NK-92 treated with Interleukin-12 subunit alpha and Interleukin-12 subunit beta, amount 100 ng/mL, for 24 hours (cell line): ENCODE measurements at regions not wholly inside any gene's neighbourhood (a gene's known extent, or its start where the extent isn't known, plus 50 kb on each side); places are given as distances from the start of the nearest gene placed in this dataset.

Experiments used
- DNase-seq: peaks from one replicate; lab custom pipeline; 2025; lab: John Stamatoyannopoulos, UW

DNA sequence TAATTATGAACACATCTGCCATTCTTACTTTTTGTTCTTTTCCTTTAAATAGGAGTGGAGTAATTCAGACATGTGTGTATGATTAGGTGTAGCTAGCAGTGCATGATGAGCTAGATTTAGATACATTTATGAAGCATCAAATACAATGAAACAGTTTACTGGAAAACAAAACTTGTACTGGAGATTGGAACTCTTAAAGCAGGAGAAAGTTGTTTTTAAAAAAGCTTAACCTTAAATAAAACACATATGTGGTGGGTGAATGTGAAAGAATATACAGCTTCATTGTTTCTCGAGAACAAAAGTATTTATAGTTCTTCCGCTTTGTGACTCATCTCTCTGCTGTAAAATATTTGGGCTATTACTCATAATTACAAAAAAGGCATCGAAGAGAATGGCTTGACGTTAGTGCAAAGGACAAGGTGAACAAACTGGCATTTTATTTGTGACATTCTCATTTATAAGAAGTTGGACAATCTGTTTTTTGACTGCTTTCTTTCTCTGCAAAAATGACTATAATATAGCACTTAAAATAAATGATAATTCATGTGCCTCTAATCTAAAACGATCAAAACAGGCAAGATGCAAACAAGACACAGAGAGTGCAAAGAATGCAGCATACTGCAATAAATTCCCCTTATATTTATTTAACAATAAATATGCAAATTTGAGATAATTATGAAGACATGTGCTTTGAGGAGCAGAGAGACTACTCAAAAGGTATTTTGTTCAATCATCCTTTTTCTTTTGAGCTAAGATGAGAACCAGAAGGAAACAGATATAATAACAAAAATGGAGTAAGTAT lies 478.8 kb downstream of the CETN3 start:
- no peak for DNase-seq

DNA sequence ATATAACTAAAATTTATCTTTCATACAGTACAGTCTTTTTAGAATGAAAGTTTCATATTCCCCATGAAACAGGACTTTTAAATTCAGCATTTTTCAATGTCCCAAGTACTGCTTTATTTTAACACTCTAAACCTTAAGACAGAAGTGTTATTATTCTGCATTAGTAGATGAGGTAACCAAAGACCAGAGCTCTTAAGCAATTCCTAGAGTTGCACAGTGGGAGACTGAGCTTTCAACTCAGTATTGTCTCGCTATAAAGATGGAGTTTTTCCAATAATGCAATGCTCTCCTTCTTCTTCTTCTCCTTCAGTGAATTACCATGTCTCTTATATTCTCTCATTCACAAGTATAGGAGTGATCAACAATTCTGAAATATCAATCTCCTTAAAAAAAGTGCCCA lies 479.7 kb downstream of the CETN3 start:
- DNase-seq: no peak

DNA sequence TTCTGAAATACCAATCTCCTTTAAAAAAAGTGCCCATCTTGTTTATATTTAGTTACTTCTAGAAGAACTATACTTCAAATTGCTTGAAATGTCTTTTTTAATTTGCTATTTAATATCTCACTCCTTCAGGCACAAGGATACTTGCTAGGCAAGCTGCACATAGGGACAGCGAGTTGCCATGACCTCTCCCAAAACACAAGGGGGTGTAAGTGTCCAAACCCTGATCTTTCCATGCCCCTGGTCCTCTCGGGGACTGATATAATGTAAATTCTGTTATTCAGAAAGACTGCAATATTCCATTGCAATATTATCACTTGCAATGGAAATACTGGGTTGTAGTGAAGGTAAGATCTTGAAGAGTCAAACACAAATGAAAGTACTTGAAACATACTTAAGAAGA lies 480.4 kb downstream of the CETN3 start:
- no peak for DNase-seq

DNA sequence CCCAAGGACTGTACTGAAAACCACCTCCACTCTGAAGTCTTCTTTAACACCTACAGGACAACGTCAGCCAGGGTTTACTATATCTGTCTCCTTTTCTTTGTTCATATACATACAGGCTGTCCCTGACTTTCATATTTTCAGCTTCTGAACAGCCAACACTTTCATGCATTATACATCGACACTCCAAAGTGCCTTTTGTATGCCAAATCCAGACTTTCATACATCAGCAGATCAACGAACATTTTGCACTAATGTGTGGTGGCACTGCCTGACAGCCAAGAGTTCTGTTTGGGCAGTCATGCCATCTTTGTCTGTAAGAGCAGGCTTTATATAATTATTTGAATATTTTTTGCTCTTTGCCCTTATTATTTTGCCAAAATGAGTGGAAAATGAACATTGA lies 487.4 kb downstream of the CETN3 start:
- no peak for DNase-seq

DNA sequence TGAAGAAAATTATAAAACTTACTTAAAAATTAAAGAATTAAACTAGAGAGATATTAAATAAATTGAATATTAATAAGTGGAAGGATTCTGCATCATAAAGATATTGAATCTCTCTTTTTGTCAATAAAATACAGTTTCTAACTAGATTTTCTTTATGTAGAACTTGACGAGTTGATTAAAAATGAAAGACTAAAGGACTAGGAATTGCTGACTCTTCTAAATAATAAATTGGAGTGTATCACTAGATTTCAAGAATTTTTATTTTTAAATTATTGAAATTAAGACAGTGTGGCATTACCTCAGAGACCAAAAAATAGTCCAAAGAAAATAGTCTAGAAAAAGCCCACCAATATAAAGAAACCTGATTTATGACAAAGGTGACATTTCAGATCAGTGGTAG lies 492.4 kb downstream of the CETN3 start:
- no peak for DNase-seq

DNA sequence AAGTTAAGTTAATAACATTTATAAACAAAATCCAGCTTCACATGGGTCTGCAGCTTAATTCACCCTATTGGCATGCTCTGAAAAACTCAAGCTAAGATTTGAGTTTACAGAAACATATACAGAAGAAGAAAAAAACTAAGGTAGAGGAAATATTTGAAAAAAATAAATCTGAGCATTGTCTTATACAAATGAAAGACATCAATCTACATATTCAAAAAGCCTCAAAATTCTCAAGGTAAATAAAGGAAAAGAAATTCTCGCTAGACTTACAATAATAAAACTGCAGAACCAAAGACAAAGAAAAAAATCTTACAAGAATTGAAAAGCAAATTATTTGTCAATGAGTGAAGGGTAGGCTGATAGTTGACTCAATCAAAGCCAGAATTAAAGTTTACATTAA lies 493.4 kb downstream of the CETN3 start:
- no peak for DNase-seq

DNA sequence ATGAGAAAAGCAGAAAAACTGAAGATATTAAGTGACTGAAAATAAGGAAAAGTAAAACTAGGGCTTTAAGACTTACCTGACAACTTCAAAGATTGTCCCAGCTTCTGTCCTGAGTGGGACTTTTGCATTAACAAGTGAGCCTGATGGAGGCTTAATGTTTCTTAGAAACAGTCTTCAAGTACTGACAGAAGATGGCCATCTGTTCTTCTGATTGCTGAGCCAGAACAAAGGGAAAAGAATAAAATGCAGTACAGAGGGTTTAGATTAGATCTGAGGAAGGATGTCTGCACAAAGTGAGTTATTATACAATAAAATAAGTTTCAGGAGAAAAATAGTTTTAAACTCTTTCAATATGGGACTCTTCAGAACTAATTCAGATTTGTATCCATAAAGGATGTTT lies 500.7 kb downstream of the CETN3 start:
- DNase-seq: no peak

DNA sequence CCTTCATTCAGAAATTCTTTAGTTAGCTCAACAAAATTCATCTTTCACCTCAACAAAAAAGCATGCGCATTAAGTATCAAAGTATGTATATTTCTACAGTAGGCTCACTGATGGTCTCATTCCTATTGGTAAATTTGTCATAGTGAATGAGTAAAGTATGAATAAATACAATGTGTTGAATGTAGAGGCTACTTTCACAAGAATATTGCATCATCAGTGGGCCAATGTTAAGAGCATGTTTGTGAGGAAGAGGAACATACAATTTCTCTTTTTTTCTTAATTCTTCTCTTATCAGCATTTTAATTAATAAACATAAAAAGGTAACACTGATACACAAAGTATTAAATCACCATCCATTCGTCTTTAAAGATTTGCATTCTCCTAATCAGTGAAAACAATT lies 505.1 kb downstream of the CETN3 start:
- no peak for DNase-seq

DNA sequence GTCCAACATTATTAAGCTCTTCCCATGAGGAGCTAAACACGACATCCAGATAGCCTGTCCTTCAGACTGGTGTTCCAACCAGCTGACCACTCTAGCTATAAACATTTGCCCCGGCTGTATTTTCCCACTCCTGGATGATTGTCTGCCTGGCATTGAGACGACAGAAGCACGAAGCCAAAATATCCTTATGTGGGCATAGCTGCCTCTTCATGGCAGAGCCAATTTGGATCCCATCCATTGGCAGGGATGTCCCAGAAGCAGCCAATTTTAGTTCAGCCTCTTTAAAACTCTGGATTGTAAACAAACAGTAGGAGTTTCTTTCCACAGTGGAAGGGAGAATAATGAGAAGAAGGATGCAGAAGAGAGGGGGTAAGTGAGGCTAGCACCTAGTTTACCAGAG lies 507.6 kb downstream of the CETN3 start:
- DNase-seq: no peak

DNA sequence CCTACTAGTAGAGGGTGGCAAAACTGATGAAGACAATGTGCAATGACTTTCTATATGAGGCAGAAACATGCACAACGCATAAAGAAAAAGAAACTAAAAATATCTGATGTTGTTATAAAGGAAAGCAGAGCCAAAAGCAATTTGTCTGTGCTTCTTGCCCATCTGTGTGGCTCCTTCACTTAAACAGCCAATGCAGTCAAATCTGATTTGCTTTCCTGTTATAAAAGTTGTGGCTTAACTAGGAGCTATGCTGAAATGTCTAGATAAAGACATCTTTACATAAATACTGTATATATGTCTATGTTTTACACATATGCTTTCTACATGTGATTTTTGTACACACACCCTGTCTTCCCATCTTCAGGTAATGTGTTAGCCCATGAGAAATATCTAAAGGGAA lies 508.2 kb downstream of the CETN3 start:
- DNase-seq: no peak

DNA sequence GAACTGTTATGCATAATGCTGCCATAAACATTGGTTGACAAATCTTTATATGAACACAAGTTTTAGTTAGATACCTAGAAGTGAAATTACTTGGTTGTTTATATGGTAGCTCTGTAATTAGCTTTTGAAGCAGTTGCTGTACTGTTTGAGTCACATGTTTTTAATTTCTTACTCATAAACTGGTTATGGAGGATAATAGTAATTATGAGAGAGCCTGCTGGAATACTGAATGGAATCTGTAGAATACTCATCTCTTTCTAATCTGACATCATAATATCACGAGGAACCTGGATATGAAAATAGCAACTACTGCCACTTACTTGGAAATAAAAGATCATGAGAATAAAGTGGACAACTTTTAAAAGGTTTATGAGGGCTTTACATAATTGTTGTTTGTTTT lies 509.2 kb downstream of the CETN3 start:
- no peak for DNase-seq

DNA sequence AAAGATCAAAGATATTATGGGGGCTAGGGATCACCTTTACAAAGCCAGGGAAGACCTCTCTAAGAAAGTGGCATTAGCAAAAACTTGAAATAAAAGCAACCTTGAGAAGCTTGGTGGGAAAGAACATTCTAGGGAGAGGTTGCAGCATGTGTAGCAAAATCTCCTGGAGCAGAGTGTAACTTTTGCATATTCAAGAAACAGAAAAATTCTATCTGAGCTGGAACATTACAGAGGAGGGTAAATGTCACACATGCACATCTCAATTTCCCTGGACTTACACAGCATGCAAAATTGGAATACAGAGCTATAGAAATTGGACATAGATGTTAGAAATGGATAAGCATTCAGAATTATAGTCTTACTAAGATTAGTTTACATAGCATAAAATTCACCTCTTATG lies 510.0 kb downstream of the CETN3 start:
- no peak for DNase-seq

DNA sequence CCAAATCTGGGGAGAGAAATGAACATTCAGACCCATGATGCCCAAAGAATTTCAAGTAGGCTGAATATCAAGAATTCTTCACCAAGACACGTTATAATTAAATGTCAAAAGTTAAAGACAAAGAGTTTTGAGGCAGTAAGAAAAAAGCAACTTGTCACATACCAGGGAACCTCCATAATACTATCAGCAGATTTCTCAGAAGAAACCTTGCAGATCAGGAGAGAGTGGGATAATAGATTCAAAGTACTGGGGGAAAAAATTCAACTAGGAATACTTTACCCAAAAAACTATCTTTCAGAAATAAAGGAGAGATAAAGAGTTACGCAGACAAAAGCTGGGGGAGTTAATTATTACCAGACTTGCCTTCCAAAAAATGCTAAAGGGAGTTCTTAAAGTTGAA lies 516.0 kb downstream of the CETN3 start:
- no peak for DNase-seq

DNA sequence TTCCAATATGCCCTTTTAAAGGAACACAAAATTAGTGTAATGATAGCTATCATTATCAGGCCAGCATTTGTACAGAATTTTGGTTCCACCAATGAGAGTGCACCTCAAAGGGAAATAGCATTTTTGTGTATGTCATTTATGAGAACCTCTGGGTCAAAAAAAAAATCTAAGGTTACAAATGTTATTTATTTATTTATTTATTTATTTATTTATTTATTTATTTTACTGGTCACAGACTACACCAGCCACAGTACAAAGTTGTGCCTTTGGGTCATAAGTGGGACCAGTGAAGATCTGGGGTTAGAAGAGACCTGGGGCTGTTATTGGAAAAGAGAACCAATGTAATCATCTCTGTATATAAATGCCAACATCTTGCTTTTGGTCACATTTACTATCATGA lies 523.9 kb downstream of the CETN3 start:
- DNase-seq: no peak

DNA sequence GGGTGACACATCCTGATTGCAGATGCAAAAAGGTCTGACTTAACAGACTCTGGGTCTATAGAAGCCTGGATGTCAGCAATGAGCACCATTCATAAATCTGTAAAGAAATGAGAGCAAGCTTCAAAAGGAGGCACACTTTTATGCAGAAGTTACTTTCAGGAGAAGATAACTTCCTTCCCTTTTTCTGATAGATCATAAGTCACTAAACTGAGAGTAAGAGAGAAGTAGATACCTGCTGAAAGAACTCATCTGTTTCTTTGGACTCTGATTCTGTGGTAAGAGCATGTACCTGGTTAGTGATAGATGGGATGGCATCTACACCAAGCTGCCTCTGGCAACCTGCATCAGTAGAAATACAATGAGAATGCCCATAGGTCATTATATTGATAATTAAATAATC lies 525.6 kb downstream of the CETN3 start:
- no peak for DNase-seq

DNA sequence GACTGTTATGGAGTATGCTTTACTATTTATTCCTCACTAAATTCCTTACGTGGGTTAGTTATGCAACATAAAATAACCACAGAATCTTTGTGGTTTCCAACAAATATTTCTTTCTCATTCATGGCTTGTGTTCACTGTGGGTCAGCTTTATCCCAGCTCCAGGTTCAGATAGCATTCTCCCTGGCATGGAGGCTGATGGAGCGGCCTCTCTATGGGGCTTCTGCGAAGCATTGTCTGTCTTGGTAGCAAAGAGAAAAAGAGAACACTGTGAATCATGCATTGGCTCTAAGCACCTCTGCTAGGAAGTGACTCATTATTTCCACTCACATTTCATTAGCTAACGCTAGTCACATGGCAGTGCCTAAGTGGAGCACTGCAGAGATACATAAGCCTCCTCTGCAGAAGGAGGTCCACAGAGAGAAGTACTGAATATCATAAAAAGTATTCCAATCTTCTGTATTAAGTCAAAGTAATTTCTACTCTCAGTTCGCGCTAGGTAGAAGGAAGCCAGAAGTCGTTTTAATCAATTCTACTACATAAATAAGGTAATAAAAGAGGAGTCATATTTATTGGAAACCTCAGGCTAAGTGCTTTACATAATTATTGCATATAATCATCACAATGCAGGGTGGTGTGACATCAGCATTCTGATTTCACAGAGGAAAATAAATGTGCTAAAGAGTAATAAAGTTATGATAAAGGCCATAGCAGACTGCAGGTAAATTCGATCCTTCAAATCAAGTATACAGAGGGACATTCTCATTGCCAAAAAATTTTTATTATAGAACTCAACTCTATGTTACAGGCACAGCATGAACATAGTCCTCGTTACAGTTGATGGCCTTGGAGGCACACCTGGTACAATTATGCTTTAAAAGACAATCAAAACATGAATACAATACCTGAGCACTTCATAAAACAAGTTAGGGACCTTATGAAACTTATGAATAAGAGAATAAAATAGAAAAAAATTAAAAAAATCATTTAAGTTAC lies 531.1 kb downstream of the CETN3 start:
- DNase-seq: no peak

DNA sequence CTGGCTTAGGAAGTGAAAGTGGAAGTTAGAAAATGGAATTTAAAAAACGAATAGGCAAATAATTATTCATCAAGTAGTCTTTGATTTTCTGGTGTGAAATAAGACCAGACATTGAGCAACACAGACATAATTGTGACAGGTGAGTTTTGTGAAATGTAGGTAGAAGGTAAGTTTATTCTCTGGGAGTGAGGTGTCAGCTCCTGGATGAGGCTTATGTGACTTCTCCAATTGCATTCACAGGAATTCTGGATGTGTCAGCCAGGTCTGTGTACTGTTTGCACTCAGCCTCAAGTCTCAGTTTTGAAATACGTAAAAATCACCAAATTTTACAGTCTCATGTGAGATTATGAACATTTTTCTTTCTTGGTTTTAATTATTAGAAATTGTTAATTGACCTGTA lies 537.6 kb downstream of the CETN3 start:
- DNase-seq: no peak

DNA sequence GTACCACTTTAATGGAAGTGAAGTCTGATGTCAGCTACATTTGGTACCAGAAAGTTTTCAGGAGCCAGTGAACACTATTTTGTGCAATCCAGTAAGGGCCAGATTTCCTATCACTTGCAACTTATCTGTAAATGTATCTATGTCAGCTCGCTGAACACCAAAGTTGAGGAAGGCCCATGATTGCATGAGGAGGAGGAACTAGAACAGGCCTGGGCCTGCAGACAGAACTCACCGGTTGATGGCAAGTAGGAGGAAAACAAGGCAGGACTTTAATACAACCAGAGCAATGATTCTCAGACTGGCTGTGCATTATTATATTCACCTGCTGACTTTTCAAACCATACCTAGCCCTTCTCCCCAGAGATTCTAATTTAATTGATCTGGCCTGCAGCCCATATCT lies 540.2 kb downstream of the CETN3 start:
- no peak for DNase-seq

DNA sequence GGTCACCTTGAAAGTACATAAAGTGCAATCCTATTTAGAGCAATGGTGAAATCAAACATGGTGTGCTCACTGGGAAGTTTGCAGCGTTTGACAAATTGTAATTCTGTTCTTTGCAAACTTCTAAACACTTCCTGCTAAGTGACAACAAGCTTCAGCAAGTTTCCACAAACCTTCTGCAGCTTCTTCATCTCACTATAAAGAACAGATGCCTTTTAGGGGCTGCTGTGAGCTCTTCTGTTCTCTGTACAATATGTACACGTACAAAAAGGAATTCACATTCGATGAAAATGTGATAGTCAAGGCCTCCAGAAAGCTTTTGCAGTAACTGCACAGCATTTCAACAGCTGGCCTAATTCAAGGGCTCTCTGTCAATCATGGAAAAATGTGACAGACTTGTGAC lies 543.1 kb downstream of the CETN3 start:
- no peak for DNase-seq

DNA sequence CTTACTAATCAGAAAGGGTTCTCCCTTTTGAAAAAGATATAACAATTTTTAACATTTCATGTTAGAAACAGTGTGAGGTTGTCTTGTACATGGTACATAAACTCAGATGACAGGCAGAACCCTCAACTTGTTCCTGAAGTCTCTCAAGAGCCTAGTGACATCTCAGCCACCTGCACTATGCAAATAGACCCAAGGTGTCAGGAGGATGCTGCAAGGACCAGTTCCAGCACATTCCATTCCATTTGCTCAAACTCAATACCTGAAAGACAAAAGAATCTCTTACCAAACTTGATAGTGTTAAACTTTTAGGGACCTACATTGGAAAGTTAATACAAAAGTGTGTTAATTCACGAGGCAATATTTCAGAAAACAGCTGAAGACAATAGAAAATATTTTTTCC lies 544.6 kb downstream of the CETN3 start:
- DNase-seq: no peak

DNA sequence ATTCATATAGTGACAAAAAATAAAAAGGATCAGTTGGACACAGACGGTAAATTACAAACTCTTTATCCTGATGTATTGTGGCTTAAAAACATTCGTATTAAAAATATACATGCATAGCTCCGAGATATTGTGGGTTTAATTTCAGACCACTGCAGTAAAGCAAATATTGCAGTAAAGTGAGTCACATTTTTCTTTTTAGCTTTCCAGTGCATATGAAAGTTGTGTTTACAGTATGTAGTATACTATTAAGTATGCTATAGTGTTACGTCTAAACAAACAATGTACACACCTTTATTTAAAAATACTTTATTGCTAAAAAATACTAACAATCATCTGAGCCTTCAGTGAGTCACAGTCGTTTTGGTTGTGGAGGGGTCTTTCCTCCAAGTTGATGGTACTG lies 551.8 kb downstream of the CETN3 start:
- no peak for DNase-seq

DNA sequence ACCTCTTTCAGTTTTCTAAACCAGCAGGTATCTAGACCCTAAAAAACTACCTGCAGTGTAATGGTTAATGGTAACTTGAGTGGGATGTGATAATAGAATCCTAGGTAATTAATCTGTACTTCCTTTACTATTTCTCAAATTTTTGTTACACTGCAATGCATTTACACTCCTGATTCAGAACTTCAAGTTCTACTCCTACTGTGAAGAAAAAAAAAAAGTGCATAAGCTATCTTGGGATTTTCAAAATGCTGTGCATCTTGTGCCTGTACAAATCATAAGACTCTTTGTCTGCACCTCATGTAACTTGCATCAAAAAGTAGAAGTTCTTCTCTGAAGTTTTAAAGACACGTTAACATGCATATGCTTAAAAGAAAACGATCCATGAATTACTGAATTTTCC lies 554.1 kb downstream of the CETN3 start:
- no peak for DNase-seq

DNA sequence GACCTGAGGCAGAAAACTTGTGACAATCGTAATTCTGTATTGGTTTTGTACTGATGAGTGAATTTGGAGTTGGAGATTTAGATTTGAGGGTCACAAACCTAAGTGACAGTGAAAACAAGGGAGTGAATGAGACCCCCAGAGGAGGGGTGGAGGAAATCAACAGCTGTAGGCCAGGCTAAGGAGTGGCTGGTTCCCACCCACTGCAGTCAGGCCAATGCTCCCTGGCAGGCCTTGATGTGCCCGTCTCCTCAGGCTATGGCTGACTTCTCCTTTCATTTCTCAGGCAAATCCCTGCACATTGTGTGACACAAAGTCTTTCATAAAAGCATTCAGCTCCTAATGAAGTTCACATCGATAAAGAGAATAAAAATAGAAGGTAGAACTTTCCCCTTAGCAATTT lies 557.6 kb downstream of the CETN3 start:
- no peak for DNase-seq
